ENCODE measurements at regions not wholly inside any gene's neighbourhood (a gene's known extent, or its start where the extent isn't known, plus 50 kb on each side); places are given as distances from the start of the nearest gene placed in this dataset.

- Histone ChIP-seq H3K9ac (no peak overlapping the region), H3K27me3 (ENCODE audit: insufficient read depth) (no peaks in the 10 kb centered on the region), H3F3A (replicated peaks; ENCODE audit: insufficient read depth) (no peaks in the 10 kb centered on the region), H4K20me1 (ENCODE audit: insufficient read depth) (no peaks in the 10 kb centered on the region), H3K36me3 (replicated peaks in 1 of 2; ENCODE audit: control insufficient read depth in 1 of 2, insufficient read depth in 2 of 2, low read length in 1 of 2) (no peaks in the 10 kb centered on the region), H3K4me1 (ENCODE audit: control insufficient read depth in 1 of 2, insufficient read depth in 2 of 2, low read depth in 1 of 2, low read length in 1 of 2) (no peaks in the 10 kb centered on the region), H3K79me2 (ENCODE audit: insufficient read depth) (no peaks in the 10 kb centered on the region), H2AFZ (ENCODE audit: low read depth) (no peak overlapping the region), H3K4me3 (ENCODE audit: low read depth in 2 of 2, low read length in 1 of 2) (no peak overlapping the region), H3K27ac (ENCODE audit: low read depth in 2 of 2, low read length in 1 of 2) (no peak overlapping the region), H3K9me2 (no peaks in the 10 kb centered on the region), H3K9me3 (no peaks in the 10 kb centered on the region), H3K4me2 (no peak overlapping the region)
- WGBS (ENCODE audit: low lambda C conversion rate), result 43% methylated on average over 2 of the region's 2 CpGs
- DNase-seq, result no peak
- TF ChIP-seq ZBTB33 (IDR thresholded peaks at IDR 0.05; ENCODE audit: borderline replicate concordance, low read depth), result no peak
- no peak for TF ChIP-seq FOXJ3 (CRISPR knock-in tag; IDR thresholded peaks at IDR 0.05)
- TF ChIP-seq GABPA (IDR thresholded peaks at IDR 0.05; ENCODE audit: low read depth), result no peak
- no peak for TF ChIP-seq PBX3 (IDR thresholded peaks at IDR 0.05)
- no peak for TF ChIP-seq POLR2AphosphoS5 (IDR thresholded peaks at IDR 0.05; ENCODE audit: low read depth, low read length)
- no peak for TF ChIP-seq CTCF (IDR thresholded peaks at IDR 0.05)
- no peak for TF ChIP-seq JUND (IDR thresholded peaks at IDR 0.05)
- TF ChIP-seq MAX (IDR thresholded peaks at IDR 0.05; ENCODE audit: low read depth), result no peak
- TF ChIP-seq TEAD4 (IDR thresholded peaks at IDR 0.05; ENCODE audit: borderline replicate concordance, insufficient read depth), result no peak
- TF ChIP-seq FOSL2 (IDR thresholded peaks at IDR 0.05; ENCODE audit: borderline replicate concordance, low read depth), result no peak
- TF ChIP-seq NRF1 (IDR thresholded peaks at IDR 0.05; ENCODE audit: low read depth, low read length), result no peak
- no peak for TF ChIP-seq RFX5 (IDR thresholded peaks at IDR 0.05; ENCODE audit: low read length)
- TF ChIP-seq NFIC (IDR thresholded peaks at IDR 0.05; ENCODE audit: borderline replicate concordance), result no peak
- TF ChIP-seq FOXM1 (IDR thresholded peaks at IDR 0.05; ENCODE audit: low read depth), result no peak
- no peak for TF ChIP-seq ELF1 (IDR thresholded peaks at IDR 0.05)
- no peak for TF ChIP-seq RAD21 (IDR thresholded peaks at IDR 0.05; ENCODE audit: low read length)
- no peak for TF ChIP-seq EP300 (IDR thresholded peaks at IDR 0.05; ENCODE audit: borderline replicate concordance in 1 of 2, low read depth in 1 of 2, low read length in 1 of 2)
- CTCF ChIA-PET, result no interaction called here
- POLR2A ChIA-PET, result no interaction called here
Measured at GRCh38 chrX:20479048-20479447, 212.3 kb upstream of the RPS6KA3 start.
